Panc1 (cell line): ENCODE measurements at regions not wholly inside any gene's neighbourhood (a gene's known extent, or its start where the extent isn't known, plus 50 kb on each side); places are given as distances from the start of the nearest gene placed in this dataset.

ENCODE experiments used
- ATAC-seq: fragments of 200-7000 bp; cut with Tn5 transposase; 2 replicates; pipeline ENCODE4 v1.9.1; 2020; ENCODE audit warnings: mild to moderate bottlenecking, moderate library complexity
- BruUV-seq: library from RNA; stranded (reverse); fragments of 400-500 nt; replicated peaks from 2 replicates; lab custom pipeline; 2021; lab: Mats Ljungman, UMichigan
- CTCF ChIA-PET: fragments of 300-600 bp; sonication (Branson Sonifier 250); formaldehyde crosslinking; loops from one replicate; lab custom pipeline; 2022; ENCODE audit warnings: antibody characterized with exemption; lab: Charles Lee
- POLR2A ChIA-PET: fragments of 300-600 bp; sonication (Branson Sonifier 250); formaldehyde crosslinking; loops from one replicate; lab custom pipeline; 2022; ENCODE audit warnings: antibody characterized with exemption; lab: Charles Lee
- DNase-seq: peaks from one replicate; pipeline ENCODE4 v3.0.0-alpha.2; 2010; ENCODE audit warnings: low read depth, low spot score
- H3K27ac ChIP-seq: 2 replicates; pipeline ENCODE4 v1.5.1; 2011; ENCODE audit warnings: mild to moderate bottlenecking, low read length, inconsistent platforms
- H3K27me3 ChIP-seq: fragments of 200-500 bp; sonication (Bioruptor generic); 2 replicates; pipeline ENCODE4 v1.6.0; 2014; ENCODE audit warnings: low read length, inconsistent platforms; ENCODE audit not compliant: control insufficient read depth, insufficient read depth
- H3K36me3 ChIP-seq: fragments of 200-500 bp; sonication (Bioruptor generic); 2 replicates; pipeline ENCODE4 v1.5.1; 2014; ENCODE audit warnings: inconsistent platforms, mild to moderate bottlenecking, low read length, moderate library complexity; ENCODE audit not compliant: control insufficient read depth, insufficient read depth
- H3K4me1 ChIP-seq: 2 replicates; pipeline ENCODE4 v1.5.1; 2011; ENCODE audit warnings: inconsistent platforms, mild to moderate bottlenecking, low read length, moderate library complexity; ENCODE audit not compliant: control insufficient read depth, insufficient read depth
- H3K4me3 ChIP-seq, 2 experiments: 2 replicates each; pipeline ENCODE4 v1.5.1; 2011 to 2012; ENCODE audit warnings: low read depth in 2 of 2, low read length in 2 of 2, mild to moderate bottlenecking in 2 of 2, inconsistent platforms in 1 of 2, moderate library complexity in 1 of 2
- H3K9me3 ChIP-seq: fragments of 200-500 bp; sonication (Bioruptor generic); 2 replicates; pipeline ENCODE4 v1.5.1; 2014; ENCODE audit warnings: low read depth, mild to moderate bottlenecking, inconsistent platforms, low read length, moderate library complexity; ENCODE audit not compliant: control insufficient read depth, insufficient read depth
- POLR2AphosphoS5 ChIP-seq: IDR thresholded peaks from 2 replicates; pipeline ENCODE4 v1.6.1; 2012; ENCODE audit warnings: mild to moderate bottlenecking, low read depth, low read length, moderate library complexity
- SIN3A ChIP-seq: IDR thresholded peaks from 2 replicates; pipeline ENCODE4 v1.6.1; 2012; ENCODE audit warnings: low read depth, mild to moderate bottlenecking, low read length, moderate library complexity, borderline replicate concordance; ENCODE audit not compliant: insufficient read depth
- TCF7L2 ChIP-seq: IDR thresholded peaks from 2 replicates; pipeline ENCODE4 v1.6.1; 2011; ENCODE audit warnings: mild to moderate bottlenecking, low read depth, low read length, inconsistent platforms
- in situ Hi-C: cut with HindIII; loops from 2 replicates; pipeline ENCODE4 v1.10.0; 2016; ENCODE audit warnings: low sequenced_read_pairs, low pct_unique_long_range_greater_than_20kb
- intact Hi-C: fragments of 100-400 bp; cut with micrococcal nuclease; formaldehyde crosslinking; loops from one replicate; pipeline ENCODE4 v1.10.0; 2022; ENCODE audit not compliant: unreplicated experiment
- TF ChIP-seq, protein P1 (sequence below), 2 experiments: IDR thresholded peaks; 2 replicates each; pipeline ENCODE4 v1.6.1; 2011 to 2012; ENCODE audit warnings: low read depth in 2 of 2, control low read depth in 1 of 2, low read length in 1 of 2, mild to moderate bottlenecking in 1 of 2, moderate library complexity in 1 of 2; ENCODE audit not compliant: insufficient read depth in 1 of 2
- TF ChIP-seq, protein P2 (sequence below): fragments of 450-650 bp; IDR thresholded peaks from 2 replicates; pipeline ENCODE4 v1.5.1; 2017; ENCODE audit warnings: mild to moderate bottlenecking

DNA sequence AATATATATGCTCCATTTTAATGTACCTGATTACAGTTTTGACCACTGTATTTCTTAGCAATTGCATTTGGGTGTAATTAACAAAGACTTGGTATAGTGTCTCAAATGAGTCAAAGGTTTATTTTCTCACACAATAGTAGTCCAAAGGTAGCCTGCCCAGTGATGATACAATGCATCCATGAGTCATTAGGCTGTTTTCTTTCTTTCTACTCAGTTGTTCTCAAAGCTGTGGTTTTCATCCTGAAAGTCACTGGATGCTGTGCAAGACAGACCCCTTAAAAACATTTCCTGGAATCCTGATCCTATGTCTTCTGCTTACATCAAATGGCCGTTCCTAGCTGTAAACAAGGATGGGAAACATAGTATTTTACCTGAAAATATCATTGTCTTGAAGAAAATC, 651.2 kb upstream of the MIR17HG start:
- intact Hi-C loops (no loop called here), in situ Hi-C loops (no loop called here)
- DNase-seq (no peak), ATAC-seq (no peak)
- Histone ChIP-seq H3K4me1 (no peaks in the 10 kb centered on the region), H3K27me3 (no peaks in the 10 kb centered on the region), H3K36me3 (no peaks in the 10 kb centered on the region), H3K4me3 (no peak overlapping the region), H3K27ac (no peak overlapping the region), H3K9me3 (no peaks in the 10 kb centered on the region)
- ChIA-PET CTCF (no interaction called here), POLR2A (no interaction called here)
- no peak for TF ChIP-seq POLR2AphosphoS5
- TF ChIP-seq, protein P1, sequence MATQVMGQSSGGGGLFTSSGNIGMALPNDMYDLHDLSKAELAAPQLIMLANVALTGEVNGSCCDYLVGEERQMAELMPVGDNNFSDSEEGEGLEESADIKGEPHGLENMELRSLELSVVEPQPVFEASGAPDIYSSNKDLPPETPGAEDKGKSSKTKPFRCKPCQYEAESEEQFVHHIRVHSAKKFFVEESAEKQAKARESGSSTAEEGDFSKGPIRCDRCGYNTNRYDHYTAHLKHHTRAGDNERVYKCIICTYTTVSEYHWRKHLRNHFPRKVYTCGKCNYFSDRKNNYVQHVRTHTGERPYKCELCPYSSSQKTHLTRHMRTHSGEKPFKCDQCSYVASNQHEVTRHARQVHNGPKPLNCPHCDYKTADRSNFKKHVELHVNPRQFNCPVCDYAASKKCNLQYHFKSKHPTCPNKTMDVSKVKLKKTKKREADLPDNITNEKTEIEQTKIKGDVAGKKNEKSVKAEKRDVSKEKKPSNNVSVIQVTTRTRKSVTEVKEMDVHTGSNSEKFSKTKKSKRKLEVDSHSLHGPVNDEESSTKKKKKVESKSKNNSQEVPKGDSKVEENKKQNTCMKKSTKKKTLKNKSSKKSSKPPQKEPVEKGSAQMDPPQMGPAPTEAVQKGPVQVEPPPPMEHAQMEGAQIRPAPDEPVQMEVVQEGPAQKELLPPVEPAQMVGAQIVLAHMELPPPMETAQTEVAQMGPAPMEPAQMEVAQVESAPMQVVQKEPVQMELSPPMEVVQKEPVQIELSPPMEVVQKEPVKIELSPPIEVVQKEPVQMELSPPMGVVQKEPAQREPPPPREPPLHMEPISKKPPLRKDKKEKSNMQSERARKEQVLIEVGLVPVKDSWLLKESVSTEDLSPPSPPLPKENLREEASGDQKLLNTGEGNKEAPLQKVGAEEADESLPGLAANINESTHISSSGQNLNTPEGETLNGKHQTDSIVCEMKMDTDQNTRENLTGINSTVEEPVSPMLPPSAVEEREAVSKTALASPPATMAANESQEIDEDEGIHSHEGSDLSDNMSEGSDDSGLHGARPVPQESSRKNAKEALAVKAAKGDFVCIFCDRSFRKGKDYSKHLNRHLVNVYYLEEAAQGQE (IDR thresholded peaks at IDR 0.05; ENCODE audit: insufficient read depth in 1 of 2, low read depth in 2 of 2, low read length in 1 of 2): no peak
- BruUV-seq: no TSS peak

DNA sequence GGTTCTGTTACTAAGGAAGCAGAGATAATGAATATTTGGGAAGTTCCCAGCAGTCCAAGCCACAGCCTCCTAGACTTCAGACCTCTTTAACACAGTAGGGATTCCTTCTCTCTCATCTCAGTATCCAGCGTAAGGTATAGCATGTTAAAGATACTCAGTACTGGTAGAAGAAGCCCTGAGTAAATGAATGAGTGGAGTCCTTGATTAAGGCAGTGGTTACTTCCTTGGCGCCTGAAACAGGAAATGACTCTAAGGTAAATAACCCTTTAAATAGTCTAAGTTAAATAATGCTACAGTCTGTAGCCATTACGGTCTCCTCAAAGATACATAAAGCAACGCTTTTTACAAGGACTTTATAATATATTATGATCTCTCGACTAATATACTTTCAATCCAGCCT, 650.8 kb upstream of the MIR17HG start:
- Histone ChIP-seq H3K36me3 (no peaks in the 10 kb centered on the region), H3K9me3 (no peaks in the 10 kb centered on the region), H3K4me3 (no peak overlapping the region), H3K4me1 (no peaks in the 10 kb centered on the region), H3K27me3 (no peaks in the 10 kb centered on the region), H3K27ac (no peak overlapping the region)
- CTCF ChIA-PET: no interaction called here
- ATAC-seq: peak; percentile 42; the same call in 1 of the 2 replicates
- no peak for DNase-seq
- TF ChIP-seq, protein P2, sequence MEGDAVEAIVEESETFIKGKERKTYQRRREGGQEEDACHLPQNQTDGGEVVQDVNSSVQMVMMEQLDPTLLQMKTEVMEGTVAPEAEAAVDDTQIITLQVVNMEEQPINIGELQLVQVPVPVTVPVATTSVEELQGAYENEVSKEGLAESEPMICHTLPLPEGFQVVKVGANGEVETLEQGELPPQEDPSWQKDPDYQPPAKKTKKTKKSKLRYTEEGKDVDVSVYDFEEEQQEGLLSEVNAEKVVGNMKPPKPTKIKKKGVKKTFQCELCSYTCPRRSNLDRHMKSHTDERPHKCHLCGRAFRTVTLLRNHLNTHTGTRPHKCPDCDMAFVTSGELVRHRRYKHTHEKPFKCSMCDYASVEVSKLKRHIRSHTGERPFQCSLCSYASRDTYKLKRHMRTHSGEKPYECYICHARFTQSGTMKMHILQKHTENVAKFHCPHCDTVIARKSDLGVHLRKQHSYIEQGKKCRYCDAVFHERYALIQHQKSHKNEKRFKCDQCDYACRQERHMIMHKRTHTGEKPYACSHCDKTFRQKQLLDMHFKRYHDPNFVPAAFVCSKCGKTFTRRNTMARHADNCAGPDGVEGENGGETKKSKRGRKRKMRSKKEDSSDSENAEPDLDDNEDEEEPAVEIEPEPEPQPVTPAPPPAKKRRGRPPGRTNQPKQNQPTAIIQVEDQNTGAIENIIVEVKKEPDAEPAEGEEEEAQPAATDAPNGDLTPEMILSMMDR: no peak
- TF ChIP-seq TCF7L2 (no peak), POLR2AphosphoS5 (no peak), SIN3A (no peak)
- TF ChIP-seq, protein P1 (IDR thresholded peaks at IDR 0.05; ENCODE audit: insufficient read depth in 1 of 2, low read depth in 2 of 2, low read length in 1 of 2): no peak
- in situ Hi-C loops (no loop called here), intact Hi-C loops (no loop called here)
- POLR2A ChIA-PET: no interaction called here
- no TSS peak for BruUV-seq
